Right lobe of liver (tissue), 4 donors: ENCODE measurements at regions not wholly inside any gene's neighbourhood (a gene's known extent, or its start where the extent isn't known, plus 50 kb on each side); places are given as distances from the start of the nearest gene placed in this dataset.

Experiments used
- POLR2A ChIP-seq: fragments of 450-650 bp; IDR thresholded peaks from one replicate; pipeline ENCODE4 v1.6.1; 2017; ENCODE audit warnings: antibody characterized with exemption, mild to moderate bottlenecking
- TF ChIP-seq, protein P1 (sequence below), 4 donors: fragments of 200-600 bp in 3 of 4; fragments of 450-650 bp in 1 of 4; IDR thresholded peaks; one replicate each; pipeline versions ENCODE4 v1.5.1 to v1.8.0; 2016 to 2022; ENCODE audit warnings: antibody characterized with exemption in 4 of 4, mild to moderate bottlenecking in 2 of 4
- donor health status: DM: no; HTN: no; CAD: no.
- donor health status: DM: no; HTN: no; CAD: no.
- donor health status: DM: no; HTN: yes; CAD: no.

DNA sequence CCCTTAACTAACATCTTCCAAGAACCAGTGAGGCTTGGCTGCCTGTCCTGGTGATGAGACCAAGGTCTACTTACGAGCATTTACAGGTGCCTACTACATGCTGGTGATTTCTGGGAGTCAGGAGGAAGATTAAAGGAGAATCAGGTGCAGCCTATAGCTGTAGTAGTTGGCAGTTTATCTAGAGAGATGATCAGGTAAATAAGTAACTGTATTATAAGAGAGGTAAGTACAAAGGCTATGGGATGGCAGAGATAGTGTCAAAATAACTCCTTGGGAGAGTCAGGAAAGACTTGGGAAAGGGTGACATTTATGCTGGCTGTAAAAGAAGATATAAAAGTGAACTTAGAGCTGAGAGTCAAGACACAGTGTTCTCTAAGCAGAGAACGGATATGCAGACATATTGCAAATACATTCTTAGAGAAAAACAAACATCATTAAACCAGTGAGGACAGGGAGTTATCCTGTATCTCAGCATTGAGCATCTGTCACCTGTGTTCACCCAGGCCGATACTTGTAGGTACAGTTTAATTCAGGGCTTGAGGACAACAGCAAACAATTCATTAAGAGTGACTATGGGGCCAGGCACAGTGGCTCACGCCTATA is 49.7 kb upstream of the ACP3 start:
- TF ChIP-seq, protein P1, sequence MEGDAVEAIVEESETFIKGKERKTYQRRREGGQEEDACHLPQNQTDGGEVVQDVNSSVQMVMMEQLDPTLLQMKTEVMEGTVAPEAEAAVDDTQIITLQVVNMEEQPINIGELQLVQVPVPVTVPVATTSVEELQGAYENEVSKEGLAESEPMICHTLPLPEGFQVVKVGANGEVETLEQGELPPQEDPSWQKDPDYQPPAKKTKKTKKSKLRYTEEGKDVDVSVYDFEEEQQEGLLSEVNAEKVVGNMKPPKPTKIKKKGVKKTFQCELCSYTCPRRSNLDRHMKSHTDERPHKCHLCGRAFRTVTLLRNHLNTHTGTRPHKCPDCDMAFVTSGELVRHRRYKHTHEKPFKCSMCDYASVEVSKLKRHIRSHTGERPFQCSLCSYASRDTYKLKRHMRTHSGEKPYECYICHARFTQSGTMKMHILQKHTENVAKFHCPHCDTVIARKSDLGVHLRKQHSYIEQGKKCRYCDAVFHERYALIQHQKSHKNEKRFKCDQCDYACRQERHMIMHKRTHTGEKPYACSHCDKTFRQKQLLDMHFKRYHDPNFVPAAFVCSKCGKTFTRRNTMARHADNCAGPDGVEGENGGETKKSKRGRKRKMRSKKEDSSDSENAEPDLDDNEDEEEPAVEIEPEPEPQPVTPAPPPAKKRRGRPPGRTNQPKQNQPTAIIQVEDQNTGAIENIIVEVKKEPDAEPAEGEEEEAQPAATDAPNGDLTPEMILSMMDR (IDR thresholded peaks at IDR 0.05): no peak
- no peak for TF ChIP-seq POLR2A
